Stimulated activated CD4-positive, alpha-beta T cell treated with anti-CD3 and anti-CD28 coated beads, Interleukin-1b, Interleukin-23, amount 100 ng/mL, for 4 hours (primary cell): ENCODE measurements at regions not wholly inside any gene's neighbourhood (a gene's known extent, or its start where the extent isn't known, plus 50 kb on each side); places are given as distances from the start of the nearest gene placed in this dataset.

ENCODE experiments used
- DNase-seq, 2 donors: peaks; one replicate each; pipeline ENCODE4 v3.0.0-alpha.2; 2020; ENCODE audit warnings: low read depth in 2 of 2

GRCh38 chr7:41005374-41005901 is 697.5 kb downstream of the INHBA start:
- no peak for DNase-seq

- DNase-seq, result no peak
Observed at GRCh38 chr7:41003977-41004376, 698.9 kb downstream of the INHBA start.

- DNase-seq, result no peak
Observed at GRCh38 chr7:41003611-41003940, 699.3 kb downstream of the INHBA start.

GRCh38 chr7:41002741-41003610 is 699.9 kb downstream of the INHBA start:
- DNase-seq, result peak in 1 of 2 donors; percentile 12

GRCh38 chr7:41000042-41000441 is 702.8 kb downstream of the INHBA start:
- no peak for DNase-seq

GRCh38 chr7:40996233-40996677 is 706.6 kb downstream of the INHBA start:
- no peak for DNase-seq

GRCh38 chr7:40990841-40991240 is 712.0 kb downstream of the INHBA start:
- DNase-seq, result no peak

- DNase-seq, result no peak
Observed at GRCh38 chr7:40987571-40987970, 715.3 kb downstream of the INHBA start.

- no peak for DNase-seq
Observed at GRCh38 chr7:40986351-40986873, 716.5 kb downstream of the INHBA start.

GRCh38 chr7:40983111-40983510 is 719.8 kb downstream of the INHBA start:
- DNase-seq, result no peak

- DNase-seq, result no peak
Observed at GRCh38 chr7:40979296-40979695, 723.6 kb downstream of the INHBA start.

GRCh38 chr7:40978047-40978446 is 724.8 kb downstream of the INHBA start:
- DNase-seq, result no peak

- no peak for DNase-seq
Observed at GRCh38 chr7:40977533-40977932, 725.4 kb downstream of the INHBA start.

GRCh38 chr7:40972426-40972825 is 730.5 kb downstream of the INHBA start:
- no peak for DNase-seq

GRCh38 chr7:40969641-40970040 is 733.2 kb downstream of the INHBA start:
- no peak for DNase-seq

GRCh38 chr7:40966693-40967092 is 736.2 kb downstream of the INHBA start:
- no peak for DNase-seq

GRCh38 chr7:40965774-40966173 is 737.1 kb downstream of the INHBA start:
- DNase-seq, result no peak

- DNase-seq, result no peak
Observed at GRCh38 chr7:40965016-40965415, 737.9 kb downstream of the INHBA start.

- no peak for DNase-seq
Observed at GRCh38 chr7:40964610-40965009, 738.3 kb downstream of the INHBA start.

GRCh38 chr7:40959955-40960354 is 742.9 kb downstream of the INHBA start:
- DNase-seq, result no peak

- no peak for DNase-seq
Observed at GRCh38 chr7:40948239-40948638, 754.7 kb downstream of the INHBA start.

GRCh38 chr7:40947566-40947965 is 755.3 kb downstream of the INHBA start:
- DNase-seq, result no peak

GRCh38 chr7:40946549-40946948 is 756.3 kb downstream of the INHBA start:
- no peak for DNase-seq
